ENCODE measurements at regions not wholly inside any gene's neighbourhood (a gene's known extent, or its start where the extent isn't known, plus 50 kb on each side); places are given as distances from the start of the nearest gene placed in this dataset.

DNA sequence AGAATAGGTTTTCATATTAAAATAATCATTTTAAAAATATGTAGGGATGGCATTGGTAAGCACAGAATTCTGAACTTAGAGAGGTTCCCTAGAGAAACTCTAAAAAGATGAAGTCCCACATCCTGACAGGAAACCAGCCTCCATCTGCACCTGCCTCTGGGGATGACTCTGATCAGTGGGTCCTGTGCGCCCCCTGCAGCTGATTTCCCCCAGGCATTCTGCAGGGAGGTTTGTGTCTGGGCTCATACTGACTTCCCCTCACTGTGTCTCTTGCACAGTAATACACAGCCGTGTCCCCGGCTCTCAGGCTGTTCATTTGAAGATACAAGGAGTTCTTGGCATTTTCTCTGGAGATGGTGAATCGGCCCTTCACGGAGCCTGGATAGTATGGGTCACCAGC is 602.9 kb downstream of the TMEM121 start:
- TF ChIP-seq, protein P1, sequence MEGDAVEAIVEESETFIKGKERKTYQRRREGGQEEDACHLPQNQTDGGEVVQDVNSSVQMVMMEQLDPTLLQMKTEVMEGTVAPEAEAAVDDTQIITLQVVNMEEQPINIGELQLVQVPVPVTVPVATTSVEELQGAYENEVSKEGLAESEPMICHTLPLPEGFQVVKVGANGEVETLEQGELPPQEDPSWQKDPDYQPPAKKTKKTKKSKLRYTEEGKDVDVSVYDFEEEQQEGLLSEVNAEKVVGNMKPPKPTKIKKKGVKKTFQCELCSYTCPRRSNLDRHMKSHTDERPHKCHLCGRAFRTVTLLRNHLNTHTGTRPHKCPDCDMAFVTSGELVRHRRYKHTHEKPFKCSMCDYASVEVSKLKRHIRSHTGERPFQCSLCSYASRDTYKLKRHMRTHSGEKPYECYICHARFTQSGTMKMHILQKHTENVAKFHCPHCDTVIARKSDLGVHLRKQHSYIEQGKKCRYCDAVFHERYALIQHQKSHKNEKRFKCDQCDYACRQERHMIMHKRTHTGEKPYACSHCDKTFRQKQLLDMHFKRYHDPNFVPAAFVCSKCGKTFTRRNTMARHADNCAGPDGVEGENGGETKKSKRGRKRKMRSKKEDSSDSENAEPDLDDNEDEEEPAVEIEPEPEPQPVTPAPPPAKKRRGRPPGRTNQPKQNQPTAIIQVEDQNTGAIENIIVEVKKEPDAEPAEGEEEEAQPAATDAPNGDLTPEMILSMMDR (IDR thresholded peaks at IDR 0.05; ENCODE audit: low read depth, low read length), result peak; percentile 8
- no peak for TF ChIP-seq POLR2A (IDR thresholded peaks at IDR 0.05; ENCODE audit: extremely low read depth, insufficient read length)

Data from NB4 (cell line).